Stimulated activated CD4-positive, alpha-beta T cell treated with anti-CD3 and anti-CD28 coated beads, Interleukin-4, amount 100 ng/mL, for 1 hour (primary cell): ENCODE measurements at regions not wholly inside any gene's neighbourhood (a gene's known extent, or its start where the extent isn't known, plus 50 kb on each side); places are given as distances from the start of the nearest gene placed in this dataset.
"Not testable (repeated sequence)": the region's sequence is repeated elsewhere in the genome, so short reads cannot be mapped to it uniquely, and the experiment has no call there.

Experiments
- DNase-seq: peaks from one replicate; pipeline ENCODE4 v3.0.0-alpha.2; 2020

- no peak for DNase-seq
These were observed 222.1 kb upstream of the FAM3C start for GRCh38 chr7:121618182-121618581.

GRCh38 chr7:121610243-121610642 is 214.1 kb upstream of the FAM3C start:
- no peak for DNase-seq

GRCh38 chr7:121609208-121609607 is 213.1 kb upstream of the FAM3C start:
- DNase-seq: no peak

- DNase-seq: no peak
These were observed 212.7 kb upstream of the FAM3C start for GRCh38 chr7:121608785-121609184.

GRCh38 chr7:121608183-121608582 is 212.1 kb upstream of the FAM3C start:
- not testable (repeated sequence) for DNase-seq

- DNase-seq: no peak
These were observed 209.2 kb upstream of the FAM3C start for GRCh38 chr7:121605317-121605680.

- DNase-seq: no peak
These were observed 208.7 kb upstream of the FAM3C start for GRCh38 chr7:121604627-121605316.

- DNase-seq: no peak
These were observed 207.8 kb upstream of the FAM3C start for GRCh38 chr7:121603886-121604285.

- DNase-seq: no peak
These were observed 203.8 kb upstream of the FAM3C start for GRCh38 chr7:121599887-121600286.

- no peak for DNase-seq
These were observed 199.9 kb upstream of the FAM3C start for GRCh38 chr7:121595758-121596696.

GRCh38 chr7:121591926-121592325 is 195.8 kb upstream of the FAM3C start:
- DNase-seq: no peak

- DNase-seq: no peak
These were observed 191.3 kb upstream of the FAM3C start for GRCh38 chr7:121587435-121587834.

GRCh38 chr7:121582258-121582657 is 186.2 kb upstream of the FAM3C start:
- DNase-seq: no peak

GRCh38 chr7:121579639-121580038 is 183.5 kb upstream of the FAM3C start:
- DNase-seq: no peak

GRCh38 chr7:121578669-121579068 is 182.6 kb upstream of the FAM3C start:
- no peak for DNase-seq

GRCh38 chr7:121576148-121576917 is 180.2 kb upstream of the FAM3C start:
- DNase-seq: no peak

GRCh38 chr7:121575194-121575765 is 179.2 kb upstream of the FAM3C start:
- no peak for DNase-seq

GRCh38 chr7:121574109-121574508 is 178.0 kb upstream of the FAM3C start:
- no peak for DNase-seq

GRCh38 chr7:121572615-121573014 is 176.5 kb upstream of the FAM3C start:
- DNase-seq: no peak

- DNase-seq: no peak
These were observed 174.3 kb upstream of the FAM3C start for GRCh38 chr7:121570365-121570764.

GRCh38 chr7:121563177-121563576 is 167.1 kb upstream of the FAM3C start:
- no peak for DNase-seq

- no peak for DNase-seq
These were observed 166.2 kb upstream of the FAM3C start for GRCh38 chr7:121562259-121562658.

GRCh38 chr7:121561717-121562116 is 165.6 kb upstream of the FAM3C start:
- no peak for DNase-seq
